ENCODE measurements at regions not wholly inside any gene's neighbourhood (a gene's known extent, or its start where the extent isn't known, plus 50 kb on each side); places are given as distances from the start of the nearest gene placed in this dataset.

DNA sequence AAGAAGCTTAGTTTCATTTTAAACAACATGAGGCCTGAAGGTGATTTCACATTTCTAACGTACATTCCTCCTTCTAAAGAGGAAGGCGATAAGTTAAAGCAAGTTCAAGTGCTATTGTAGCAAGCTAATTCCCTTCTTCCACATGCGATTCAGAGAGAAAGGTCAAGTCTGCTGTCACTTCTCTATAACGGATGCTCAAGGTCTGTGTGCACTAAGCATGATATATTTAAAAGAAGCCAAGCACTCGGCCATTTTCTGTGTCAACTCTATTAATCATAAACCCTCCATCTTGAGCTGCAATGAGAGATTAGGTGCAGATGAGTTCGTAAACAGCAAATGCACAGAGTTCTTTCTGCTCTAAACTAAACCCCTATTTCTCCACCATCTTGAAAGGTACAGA is 568.8 kb upstream of the ZFHX3 start:
- Histone ChIP-seq H3K36me3 (no peaks in the 10 kb centered on the region), H3K27me3 (no peaks in the 10 kb centered on the region), H3K4me3 (no peak overlapping the region), H3K4me1 (no peaks in the 10 kb centered on the region), H3K9me3 (no peaks in the 10 kb centered on the region), H3K27ac (no peak overlapping the region)
- TF ChIP-seq POLR2AphosphoS5 (IDR thresholded peaks at IDR 0.05; ENCODE audit: insufficient read depth in 1 of 2, low read depth in 1 of 2) (no peak), POLR2A (IDR thresholded peaks at IDR 0.05) (no peak)
- TF ChIP-seq, protein P1, sequence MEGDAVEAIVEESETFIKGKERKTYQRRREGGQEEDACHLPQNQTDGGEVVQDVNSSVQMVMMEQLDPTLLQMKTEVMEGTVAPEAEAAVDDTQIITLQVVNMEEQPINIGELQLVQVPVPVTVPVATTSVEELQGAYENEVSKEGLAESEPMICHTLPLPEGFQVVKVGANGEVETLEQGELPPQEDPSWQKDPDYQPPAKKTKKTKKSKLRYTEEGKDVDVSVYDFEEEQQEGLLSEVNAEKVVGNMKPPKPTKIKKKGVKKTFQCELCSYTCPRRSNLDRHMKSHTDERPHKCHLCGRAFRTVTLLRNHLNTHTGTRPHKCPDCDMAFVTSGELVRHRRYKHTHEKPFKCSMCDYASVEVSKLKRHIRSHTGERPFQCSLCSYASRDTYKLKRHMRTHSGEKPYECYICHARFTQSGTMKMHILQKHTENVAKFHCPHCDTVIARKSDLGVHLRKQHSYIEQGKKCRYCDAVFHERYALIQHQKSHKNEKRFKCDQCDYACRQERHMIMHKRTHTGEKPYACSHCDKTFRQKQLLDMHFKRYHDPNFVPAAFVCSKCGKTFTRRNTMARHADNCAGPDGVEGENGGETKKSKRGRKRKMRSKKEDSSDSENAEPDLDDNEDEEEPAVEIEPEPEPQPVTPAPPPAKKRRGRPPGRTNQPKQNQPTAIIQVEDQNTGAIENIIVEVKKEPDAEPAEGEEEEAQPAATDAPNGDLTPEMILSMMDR (IDR thresholded peaks at IDR 0.05): no peak
- DNase-seq (ENCODE audit: extremely low spot score in 2 of 2): no peak
- intact Hi-C loops (cut with DNase I): no loop called here

- no peak for TF ChIP-seq POLR2AphosphoS5 (IDR thresholded peaks at IDR 0.05; ENCODE audit: insufficient read depth in 1 of 2, low read depth in 1 of 2)
- TF ChIP-seq POLR2A (IDR thresholded peaks at IDR 0.05): no peak
- TF ChIP-seq, protein P1 (IDR thresholded peaks at IDR 0.05): no peak
- no peak for DNase-seq (ENCODE audit: extremely low spot score in 2 of 2)
- Histone ChIP-seq H3K36me3 (no peaks in the 10 kb centered on the region), H3K4me3 (no peak overlapping the region), H3K27me3 (no peaks in the 10 kb centered on the region), H3K4me1 (no peaks in the 10 kb centered on the region), H3K27ac (no peak overlapping the region), H3K9me3 (no peaks in the 10 kb centered on the region)
- intact Hi-C loops (cut with DNase I): no loop called here
Observed at GRCh38 chr16:73616166-73616753, 568.3 kb upstream of the ZFHX3 start.

- no peak for DNase-seq (ENCODE audit: extremely low spot score in 2 of 2)
- H3K27ac ChIP-seq: no peak overlapping the region
- H3K36me3 ChIP-seq: no peaks in the 10 kb centered on the region
- H3K4me3 ChIP-seq: no peak overlapping the region
- no peaks in the 10 kb centered on the region for H3K27me3 ChIP-seq
- TF ChIP-seq POLR2AphosphoS5 (IDR thresholded peaks at IDR 0.05; ENCODE audit: insufficient read depth in 1 of 2, low read depth in 1 of 2) (no peak), POLR2A (IDR thresholded peaks at IDR 0.05) (no peak)
- TF ChIP-seq, protein P1 (IDR thresholded peaks at IDR 0.05): no peak
- H3K4me1 ChIP-seq: no peaks in the 10 kb centered on the region
- intact Hi-C loops (cut with DNase I): no loop called here
- H3K9me3 ChIP-seq: no peaks in the 10 kb centered on the region
Observed at GRCh38 chr16:73615071-73615940, 567.4 kb upstream of the ZFHX3 start.

DNA sequence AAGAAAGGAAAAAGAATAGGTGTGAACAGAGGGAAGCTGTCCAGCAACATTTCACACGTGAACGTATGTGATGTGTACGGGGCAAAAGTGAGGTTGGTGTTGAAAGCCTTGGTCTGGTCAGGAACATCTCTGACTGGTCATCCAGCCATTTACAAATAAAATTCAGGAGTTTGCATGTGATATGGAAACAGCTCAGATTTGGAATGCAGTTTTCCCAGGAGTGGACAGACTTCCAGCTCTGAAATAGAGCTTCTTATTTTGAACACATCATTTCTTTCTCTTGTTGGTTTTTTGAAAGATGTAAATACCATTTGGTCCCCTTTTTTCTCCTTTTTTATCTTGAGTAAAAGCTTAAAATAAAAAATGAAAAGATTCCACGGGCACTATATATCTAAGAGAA is 566.2 kb upstream of the ZFHX3 start:
- H3K4me3 ChIP-seq: no peak overlapping the region
- no peaks in the 10 kb centered on the region for H3K9me3 ChIP-seq
- TF ChIP-seq, protein P1 (IDR thresholded peaks at IDR 0.05): no peak
- TF ChIP-seq POLR2AphosphoS5 (IDR thresholded peaks at IDR 0.05; ENCODE audit: insufficient read depth in 1 of 2, low read depth in 1 of 2): no peak
- TF ChIP-seq POLR2A (IDR thresholded peaks at IDR 0.05): no peak
- no peak overlapping the region for H3K27ac ChIP-seq
- no peak for DNase-seq (ENCODE audit: extremely low spot score in 2 of 2)
- intact Hi-C loops (cut with DNase I): no loop called here
- H3K27me3 ChIP-seq: no peaks in the 10 kb centered on the region
- H3K4me1 ChIP-seq: no peaks in the 10 kb centered on the region
- no peaks in the 10 kb centered on the region for H3K36me3 ChIP-seq

DNA sequence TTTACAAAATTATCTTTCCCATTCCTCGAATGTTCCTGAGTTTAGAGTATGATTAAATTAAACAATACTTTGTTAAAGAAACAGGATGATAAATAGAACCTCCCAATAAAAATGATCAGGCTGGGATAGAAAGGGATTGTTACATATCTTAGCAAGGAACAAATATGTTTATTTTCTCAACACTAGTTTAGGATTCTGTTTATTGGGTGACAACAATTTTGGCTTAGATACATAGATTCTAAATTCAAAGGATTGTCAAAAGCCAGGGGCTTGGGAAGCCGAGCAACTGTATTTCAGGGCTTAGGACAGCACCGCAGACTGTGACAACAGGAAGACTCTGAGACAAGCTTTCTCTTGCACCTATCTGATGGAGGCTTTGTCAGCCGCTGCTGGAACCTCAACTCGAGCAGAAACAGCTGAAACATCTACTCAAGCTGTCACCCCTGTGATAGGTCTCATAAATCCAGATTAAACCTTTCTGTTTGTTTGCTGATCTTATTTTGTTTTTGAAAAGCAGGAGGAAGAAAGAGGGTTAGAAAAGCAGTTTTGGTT is 562.8 kb upstream of the ZFHX3 start:
- TF ChIP-seq POLR2AphosphoS5 (IDR thresholded peaks at IDR 0.05; ENCODE audit: insufficient read depth in 1 of 2, low read depth in 1 of 2) (no peak), POLR2A (IDR thresholded peaks at IDR 0.05) (no peak)
- TF ChIP-seq, protein P1 (IDR thresholded peaks at IDR 0.05): no peak
- Histone ChIP-seq H3K36me3 (no peaks in the 10 kb centered on the region), H3K9me3 (no peaks in the 10 kb centered on the region), H3K4me3 (no peak overlapping the region), H3K4me1 (no peaks in the 10 kb centered on the region), H3K27ac (no peak overlapping the region), H3K27me3 (no peaks in the 10 kb centered on the region)
- intact Hi-C loops (cut with DNase I): no loop called here
- DNase-seq (ENCODE audit: extremely low spot score in 2 of 2): no peak

Data from vagina (tissue), 2 donors.